Common myeloid progenitor, CD34-positive (primary cell): ENCODE measurements at regions not wholly inside any gene's neighbourhood (a gene's known extent, or its start where the extent isn't known, plus 50 kb on each side); places are given as distances from the start of the nearest gene placed in this dataset.

Experiments used
- CTCF ChIA-PET: fragments of 350-600 bp; sonication (Branson Sonifier 250); formaldehyde crosslinking; loops from one replicate; lab custom pipeline; 2021; ENCODE audit warnings: antibody characterized with exemption; lab: Charles Lee
- POLR2A ChIA-PET: fragments of 350-600 bp; sonication (Branson Sonifier 250); formaldehyde crosslinking; loops from one replicate; lab custom pipeline; 2021; ENCODE audit warnings: antibody characterized with exemption; lab: Charles Lee
- DNase-seq, 3 donors: peaks; one replicate each; pipeline versions ENCODE4 v3.0.0 to v3.0.0-alpha.2; 2013
- H3K27ac ChIP-seq, 2 experiments: 1 replicate in 1 of 2; 2 replicates in 1 of 2; pipeline ENCODE4 v1.7.0; 2013; ENCODE audit warnings: inconsistent platforms in 2 of 2, low read length in 2 of 2, mild to moderate bottlenecking in 2 of 2, low read depth in 1 of 2, moderate library complexity in 1 of 2; ENCODE audit not compliant: severe bottlenecking in 2 of 2, insufficient read depth in 1 of 2, poor library complexity in 1 of 2
- H3K27me3 ChIP-seq, 5 experiments: replicated peaks in 2 of 5; 1 replicate in 3 of 5; 2 replicates in 2 of 5; pipeline versions ENCODE4 v1.6.1 to v1.7.0; 2013; ENCODE audit warnings: low read length in 4 of 5, mild to moderate bottlenecking in 2 of 5, moderate library complexity in 2 of 5, inconsistent platforms in 1 of 5; ENCODE audit not compliant: insufficient read depth in 5 of 5, control insufficient read depth in 4 of 5
- H3K36me3 ChIP-seq, 4 experiments: 1 replicate in 2 of 4; 2 replicates in 2 of 4; pipeline versions ENCODE4 v1.6.1 to v1.7.0; 2013; ENCODE audit warnings: low read length in 3 of 4, control low read depth in 1 of 4, mild to moderate bottlenecking in 1 of 4; ENCODE audit not compliant: control insufficient read depth in 4 of 4, insufficient read depth in 4 of 4
- H3K4me1 ChIP-seq, 4 experiments: 1 replicate in 3 of 4; 2 replicates in 1 of 4; pipeline versions ENCODE4 v1.6.1 to v1.7.1; 2013; ENCODE audit warnings: low read length in 3 of 4, mild to moderate bottlenecking in 3 of 4, control low read depth in 1 of 4, inconsistent platforms in 1 of 4, moderate library complexity in 1 of 4; ENCODE audit not compliant: control insufficient read depth in 4 of 4, insufficient read depth in 4 of 4; ENCODE audit errors: control extremely low read depth in 1 of 4
- H3K4me3 ChIP-seq, 7 experiments: 1 replicate in 4 of 7; 2 replicates in 3 of 7; pipeline versions ENCODE4 v1.5.1 to v1.7.0; 2013; ENCODE audit warnings: mild to moderate bottlenecking in 7 of 7, low read length in 6 of 7, moderate library complexity in 6 of 7, inconsistent platforms in 2 of 7, low read depth in 2 of 7, control low read depth in 1 of 7; ENCODE audit not compliant: insufficient read depth in 4 of 7, control insufficient read depth in 1 of 7; ENCODE audit errors: extremely low read depth in 1 of 7
- H3K9me3 ChIP-seq, 5 experiments: 1 replicate in 4 of 5; 2 replicates in 1 of 5; pipeline versions ENCODE4 v1.6.1 to v1.7.1; 2013; ENCODE audit warnings: low read length in 4 of 5, mild to moderate bottlenecking in 2 of 5, inconsistent platforms in 1 of 5, low read depth in 1 of 5, moderate library complexity in 1 of 5; ENCODE audit not compliant: control insufficient read depth in 4 of 5, insufficient read depth in 2 of 5; ENCODE audit errors: control extremely low read depth in 1 of 5
- WGBS: methylation state at CpG from one replicate; pipeline ENCODE4 v1.1.5; 2013; ENCODE audit not compliant: insufficient coverage; 5-methylcytosine and 5-hydroxymethylcytosine counted together

DNA sequence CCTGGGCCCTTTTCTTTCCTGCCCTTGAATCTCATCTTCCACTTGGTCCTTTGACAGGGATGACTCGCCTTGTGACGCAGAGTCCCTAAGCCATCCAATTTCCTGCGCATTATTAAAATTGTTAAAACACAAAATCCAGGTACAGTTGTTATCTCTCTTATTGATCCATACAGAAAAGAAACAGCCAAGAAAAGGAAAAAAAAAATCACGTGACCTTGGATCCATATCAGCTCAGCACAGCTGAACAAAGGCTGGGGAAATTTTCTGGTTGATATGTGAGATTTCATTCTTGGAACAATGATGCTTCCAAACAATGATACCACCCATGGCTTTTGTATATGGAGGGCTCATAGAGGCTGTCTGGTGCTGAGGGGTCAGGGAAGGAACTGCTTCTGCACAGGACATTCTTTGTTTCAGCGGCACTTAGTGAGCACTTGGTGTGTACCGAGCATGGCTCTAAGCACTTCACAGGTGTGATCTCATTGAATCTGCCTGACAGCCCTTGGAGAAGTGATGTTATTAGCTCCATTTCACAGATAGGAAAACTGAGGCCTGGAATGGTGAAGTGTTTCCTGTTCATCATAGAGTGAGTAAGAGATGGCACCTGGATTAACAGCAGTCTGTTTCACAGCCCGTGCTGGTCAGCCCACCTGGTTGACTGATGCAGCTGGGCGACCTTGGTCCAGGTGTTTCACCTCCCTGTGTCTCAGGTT lies 155.0 kb upstream of the SULF2 start:
- CTCF ChIA-PET = no interaction called here
- DNase-seq = no peak
- Histone ChIP-seq H3K4me3 (no peak overlapping the region), H3K27me3 (peaks cover 0 to 18% (median 4%) of the 10 kb centered on the region in 5 experiments), H3K27ac (no peak overlapping the region), H3K4me1 (no peaks in the 10 kb centered on the region), H3K36me3 (no peaks in the 10 kb centered on the region), H3K9me3 (peaks cover 0 to 2% (median 0%) of the 10 kb centered on the region in 5 experiments)
- whole genome bisulfite sequencing = 97% methylated on average over 6 of the region's 8 CpGs
- POLR2A ChIA-PET = no interaction called here

- H3K27me3 ChIP-seq = peaks cover 0 to 31% (median 7%) of the 10 kb centered on the region in 5 experiments
- no peak overlapping the region for H3K27ac ChIP-seq
- peaks cover 0 to 2% (median 0%) of the 10 kb centered on the region in 5 experiments for H3K9me3 ChIP-seq
- H3K4me1 ChIP-seq = no peaks in the 10 kb centered on the region
- WGBS = 83% methylated on average over 6 of the region's 6 CpGs
- POLR2A ChIA-PET = no interaction called here
- H3K36me3 ChIP-seq = no peaks in the 10 kb centered on the region
- DNase-seq = no peak
- CTCF ChIA-PET = interaction anchor here (1.0 kb wide), 1 partner anchor 42 kb away, joined by 3 read pairs; no protein-coding TSS in a partner anchor
- H3K4me3 ChIP-seq = no peak overlapping the region
Measured at GRCh38 chr20:47936612-47937011, 151.3 kb upstream of the SULF2 start.

DNA sequence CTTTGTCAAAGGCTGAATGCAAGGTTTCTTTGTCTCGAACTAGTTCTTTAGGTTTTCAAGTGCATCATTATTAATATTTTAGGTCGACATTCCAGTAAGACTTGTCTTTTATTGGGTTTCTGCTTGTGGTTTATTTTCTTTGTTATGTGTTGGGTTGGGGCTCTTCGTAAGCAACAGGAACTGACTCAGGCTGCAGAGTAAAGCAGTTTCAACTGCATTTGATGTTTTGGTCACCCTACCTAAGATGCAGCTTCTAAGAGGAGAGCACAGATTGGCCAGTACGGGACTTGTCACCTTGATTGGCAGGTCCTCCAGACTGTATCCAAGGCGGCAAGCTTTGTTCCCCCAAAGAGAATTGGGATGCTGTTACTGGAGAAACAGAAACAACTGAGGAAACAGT lies 149.5 kb upstream of the SULF2 start:
- Histone ChIP-seq H3K4me3 (no peak overlapping the region), H3K36me3 (no peaks in the 10 kb centered on the region), H3K27ac (no peak overlapping the region), H3K27me3 (peaks cover 0 to 30% (median 7%) of the 10 kb centered on the region in 5 experiments), H3K4me1 (no peaks in the 10 kb centered on the region), H3K9me3 (peaks cover 0 to 2% (median 0%) of the 10 kb centered on the region in 5 experiments)
- CTCF ChIA-PET = no interaction called here
- POLR2A ChIA-PET = no interaction called here
- no peak for DNase-seq
- WGBS = 74% methylated on average over 3 of the region's 5 CpGs

GRCh38 chr20:47931443-47931842 lies 146.2 kb upstream of the SULF2 start:
- Histone ChIP-seq H3K27me3 (peaks cover 0 to 19% (median 6%) of the 10 kb centered on the region in 5 experiments), H3K4me3 (no peak overlapping the region), H3K9me3 (no peaks in the 10 kb centered on the region), H3K36me3 (no peaks in the 10 kb centered on the region), H3K4me1 (no peaks in the 10 kb centered on the region), H3K27ac (no peak overlapping the region)
- WGBS = 98% methylated on average over 7 of the region's 7 CpGs
- POLR2A ChIA-PET = no interaction called here
- DNase-seq = no peak
- CTCF ChIA-PET = no interaction called here

DNA sequence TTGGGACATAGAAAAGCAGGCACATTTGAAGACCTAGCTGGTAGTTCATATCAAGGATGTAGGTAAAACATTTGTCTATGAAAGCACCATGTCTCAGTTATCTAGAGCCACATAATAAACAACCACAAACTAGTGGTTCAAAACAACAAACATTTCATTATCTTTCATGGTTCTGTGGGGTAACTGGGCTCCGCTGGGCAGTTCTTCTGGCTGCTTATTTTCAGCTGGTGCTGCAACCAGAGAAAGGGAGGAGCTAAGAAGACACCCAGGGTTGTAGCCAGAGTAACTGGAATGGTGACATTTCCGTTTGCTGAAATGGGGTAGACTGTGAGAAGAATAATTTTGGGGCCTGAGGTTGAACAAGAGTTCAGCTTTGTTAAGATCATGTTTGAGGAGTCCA lies 145.7 kb upstream of the SULF2 start:
- Histone ChIP-seq H3K27ac (no peak overlapping the region), H3K36me3 (no peaks in the 10 kb centered on the region), H3K4me3 (no peak overlapping the region), H3K4me1 (no peaks in the 10 kb centered on the region), H3K27me3 (peaks cover 0 to 17% (median 3%) of the 10 kb centered on the region in 5 experiments), H3K9me3 (no peaks in the 10 kb centered on the region)
- DNase-seq = no peak
- 81% methylated on average over 2 of the region's 2 CpGs for WGBS
- POLR2A ChIA-PET = no interaction called here
- CTCF ChIA-PET = no interaction called here

DNA sequence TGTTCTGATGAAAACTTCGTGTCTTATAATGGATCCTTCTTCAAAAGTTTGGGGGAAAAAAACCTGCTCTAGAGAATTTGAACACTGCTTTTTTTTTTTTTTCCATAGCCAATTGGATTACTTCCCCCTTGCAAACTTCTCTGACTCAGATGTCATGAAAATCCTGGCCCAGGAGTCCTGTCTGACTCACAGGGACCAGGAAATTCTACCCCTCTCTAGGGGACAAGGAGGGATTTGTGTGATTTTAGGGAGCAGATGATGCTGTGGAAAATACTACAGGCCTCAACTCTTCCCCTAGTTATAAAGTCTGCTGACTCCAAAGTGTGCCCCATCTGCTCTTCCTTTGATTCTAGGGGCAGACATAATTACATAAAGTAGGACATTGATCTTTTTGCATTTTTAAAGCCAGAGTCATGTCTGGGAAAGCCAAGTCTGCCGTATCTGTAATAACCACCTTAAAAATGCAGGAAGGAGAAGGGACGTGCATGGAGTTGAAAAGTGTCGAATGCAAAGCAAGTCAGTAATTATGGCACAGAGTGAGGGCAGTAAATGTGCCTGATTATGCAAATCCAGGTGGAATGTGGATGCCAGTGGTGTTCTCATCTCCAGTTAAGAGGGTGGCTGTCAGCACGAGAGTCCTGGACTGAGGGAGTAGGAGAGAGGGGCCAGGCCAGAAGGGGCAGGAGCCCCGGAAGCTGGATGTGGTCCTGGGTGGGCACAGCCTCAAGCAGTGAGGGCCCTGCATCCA lies 144.3 kb upstream of the SULF2 start:
- ChIA-PET POLR2A (no interaction called here), CTCF (no interaction called here)
- Histone ChIP-seq H3K4me3 (no peak overlapping the region), H3K36me3 (no peaks in the 10 kb centered on the region), H3K4me1 (no peaks in the 10 kb centered on the region), H3K27me3 (peaks cover 0 to 10% (median 2%) of the 10 kb centered on the region in 5 experiments), H3K9me3 (no peaks in the 10 kb centered on the region), H3K27ac (no peak overlapping the region)
- no peak for DNase-seq
- WGBS = 100% methylated on average over 4 of the region's 6 CpGs

- H3K27me3 ChIP-seq = peaks cover 2 to 10% (median 6%) of the 10 kb centered on the region in 5 experiments
- no peak overlapping the region for H3K4me3 ChIP-seq
- H3K27ac ChIP-seq = no peak overlapping the region
- no peak for DNase-seq
- ChIA-PET CTCF (no interaction called here), POLR2A (no interaction called here)
- no peaks in the 10 kb centered on the region for H3K9me3 ChIP-seq
- H3K36me3 ChIP-seq = no peaks in the 10 kb centered on the region
- H3K4me1 ChIP-seq = no peaks in the 10 kb centered on the region
Measured at GRCh38 chr20:47927944-47928343, 142.7 kb upstream of the SULF2 start.
